ENCODE measurements at regions not wholly inside any gene's neighbourhood (a gene's known extent, or its start where the extent isn't known, plus 50 kb on each side); places are given as distances from the start of the nearest gene placed in this dataset.

- Histone ChIP-seq H3K4me3 (no peak overlapping the region), H3K36me3 (no peaks in the 10 kb centered on the region), H3K4me1 (no peaks in the 10 kb centered on the region), H3K9me3 (no peaks in the 10 kb centered on the region), H3K27me3 (no peaks in the 10 kb centered on the region), H3K27ac (no peak overlapping the region)
- TF ChIP-seq CTCF (IDR thresholded peaks at IDR 0.05) (no peak), POLR2AphosphoS5 (IDR thresholded peaks at IDR 0.05; ENCODE audit: insufficient read depth in 1 of 2, low read depth in 1 of 2) (no peak), POLR2A (IDR thresholded peaks at IDR 0.05) (no peak)
- intact Hi-C loops (cut with DNase I), result no loop called here
- no peak for DNase-seq (ENCODE audit: extremely low spot score in 2 of 2)
Observed at GRCh38 chr13:53847502-53847901, 818.9 kb downstream of the OLFM4 start.

- H3K4me1 ChIP-seq, result no peaks in the 10 kb centered on the region
- no peak overlapping the region for H3K4me3 ChIP-seq
- intact Hi-C loops (cut with DNase I), result no loop called here
- no peaks in the 10 kb centered on the region for H3K27me3 ChIP-seq
- TF ChIP-seq CTCF (IDR thresholded peaks at IDR 0.05) (no peak), POLR2AphosphoS5 (IDR thresholded peaks at IDR 0.05; ENCODE audit: insufficient read depth in 1 of 2, low read depth in 1 of 2) (no peak), POLR2A (IDR thresholded peaks at IDR 0.05) (no peak)
- H3K27ac ChIP-seq, result no peak overlapping the region
- no peaks in the 10 kb centered on the region for H3K36me3 ChIP-seq
- H3K9me3 ChIP-seq, result no peaks in the 10 kb centered on the region
- DNase-seq (ENCODE audit: extremely low spot score in 2 of 2), result no peak
Observed at GRCh38 chr13:53848366-53848961, 819.9 kb downstream of the OLFM4 start.

GRCh38 chr13:53854321-53854720 is 825.7 kb downstream of the OLFM4 start:
- DNase-seq (ENCODE audit: extremely low spot score in 2 of 2), result no peak
- intact Hi-C loops (cut with DNase I), result no loop called here
- no peak overlapping the region for H3K4me3 ChIP-seq
- H3K36me3 ChIP-seq, result no peaks in the 10 kb centered on the region
- H3K27me3 ChIP-seq, result no peaks in the 10 kb centered on the region
- H3K9me3 ChIP-seq, result no peaks in the 10 kb centered on the region
- no peak for TF ChIP-seq POLR2A (IDR thresholded peaks at IDR 0.05)
- TF ChIP-seq CTCF (IDR thresholded peaks at IDR 0.05), result no peak
- no peak for TF ChIP-seq POLR2AphosphoS5 (IDR thresholded peaks at IDR 0.05; ENCODE audit: insufficient read depth in 1 of 2, low read depth in 1 of 2)
- H3K4me1 ChIP-seq, result no peaks in the 10 kb centered on the region
- no peak overlapping the region for H3K27ac ChIP-seq

- Histone ChIP-seq H3K27me3 (no peaks in the 10 kb centered on the region), H3K4me1 (no peaks in the 10 kb centered on the region), H3K4me3 (no peak overlapping the region), H3K27ac (no peak overlapping the region), H3K36me3 (no peaks in the 10 kb centered on the region), H3K9me3 (no peaks in the 10 kb centered on the region)
- intact Hi-C loops (cut with DNase I), result no loop called here
- DNase-seq (ENCODE audit: extremely low spot score in 2 of 2), result no peak
- TF ChIP-seq POLR2AphosphoS5 (IDR thresholded peaks at IDR 0.05; ENCODE audit: insufficient read depth in 1 of 2, low read depth in 1 of 2) (no peak), POLR2A (IDR thresholded peaks at IDR 0.05) (no peak), CTCF (IDR thresholded peaks at IDR 0.05) (no peak)
Observed at GRCh38 chr13:53856573-53857195, 828.1 kb downstream of the OLFM4 start.

- H3K9me3 ChIP-seq, result no peaks in the 10 kb centered on the region
- no peaks in the 10 kb centered on the region for H3K4me1 ChIP-seq
- H3K27me3 ChIP-seq, result no peaks in the 10 kb centered on the region
- no peak overlapping the region for H3K4me3 ChIP-seq
- no peak for DNase-seq (ENCODE audit: extremely low spot score in 2 of 2)
- intact Hi-C loops (cut with DNase I), result no loop called here
- no peak for TF ChIP-seq CTCF (IDR thresholded peaks at IDR 0.05)
- TF ChIP-seq POLR2A (IDR thresholded peaks at IDR 0.05), result no peak
- no peak for TF ChIP-seq POLR2AphosphoS5 (IDR thresholded peaks at IDR 0.05; ENCODE audit: insufficient read depth in 1 of 2, low read depth in 1 of 2)
- no peak overlapping the region for H3K27ac ChIP-seq
- no peaks in the 10 kb centered on the region for H3K36me3 ChIP-seq
Observed at GRCh38 chr13:53863520-53863919, 834.9 kb downstream of the OLFM4 start.
